NB4 (cell line): ENCODE measurements at regions not wholly inside any gene's neighbourhood (a gene's known extent, or its start where the extent isn't known, plus 50 kb on each side); places are given as distances from the start of the nearest gene placed in this dataset.

Experiments used
- CTCF ChIP-seq: IDR thresholded peaks from one replicate; pipeline ENCODE4 v1.5.1; 2012; ENCODE audit warnings: low read depth, low read length
- MYC ChIP-seq: IDR thresholded peaks from 2 replicates; pipeline ENCODE4 v1.6.1; 2011; ENCODE audit warnings: low read depth, low read length
- POLR2A ChIP-seq: IDR thresholded peaks from 2 replicates; pipeline ENCODE4 v1.6.1; 2011; ENCODE audit warnings: mild to moderate bottlenecking; ENCODE audit not compliant: insufficient read length; ENCODE audit errors: extremely low read depth

DNA sequence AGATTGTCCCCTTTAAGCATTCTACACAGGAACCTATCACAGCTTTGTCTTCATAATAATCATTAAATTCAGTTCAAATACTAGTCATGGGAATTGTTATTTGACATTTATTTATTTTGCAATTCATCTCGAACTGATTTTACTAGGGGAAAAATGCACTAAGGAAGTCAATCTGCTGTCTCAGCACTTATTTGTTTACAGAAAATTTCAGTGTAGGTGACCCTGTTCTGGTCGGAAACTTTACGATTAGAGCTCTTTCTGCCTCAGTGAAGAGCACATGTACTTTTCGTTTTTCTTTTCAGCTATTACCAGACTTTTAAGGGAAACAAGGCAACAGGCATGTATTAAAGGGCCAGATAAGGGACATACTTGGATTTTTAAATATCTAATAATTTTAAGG is 1405.7 kb upstream of the ZEB2 start:
- no peak for TF ChIP-seq POLR2A
- TF ChIP-seq CTCF: no peak
- TF ChIP-seq MYC: no peak
